Ectodermal cell (in vitro differentiated cells): ENCODE measurements at regions not wholly inside any gene's neighbourhood (a gene's known extent, or its start where the extent isn't known, plus 50 kb on each side); places are given as distances from the start of the nearest gene placed in this dataset.

Experiments used
- H3K27ac ChIP-seq: 2 replicates; pipeline ENCODE4 v1.7.0; 2013; ENCODE audit warnings: mild to moderate bottlenecking, low read depth, low read length; ENCODE audit not compliant: insufficient read depth, poor library complexity, severe bottlenecking
- H3K27me3 ChIP-seq: 2 replicates; pipeline ENCODE4 v1.7.0; 2013; ENCODE audit warnings: mild to moderate bottlenecking, low read length; ENCODE audit not compliant: insufficient read depth, control insufficient read depth, poor library complexity, severe bottlenecking
- H3K36me3 ChIP-seq: one replicate; pipeline ENCODE4 v1.7.0; 2013; ENCODE audit warnings: low read length; ENCODE audit not compliant: control insufficient read depth, insufficient read depth
- H3K4me1 ChIP-seq: one replicate; pipeline ENCODE4 v1.7.0; 2013; ENCODE audit warnings: low read length; ENCODE audit not compliant: control insufficient read depth, insufficient read depth
- H3K4me3 ChIP-seq: 2 replicates; pipeline ENCODE4 v1.7.0; 2013; ENCODE audit warnings: low read depth, low read length, control low read depth; ENCODE audit not compliant: insufficient read depth
- H3K9me3 ChIP-seq: 2 replicates; pipeline ENCODE4 v1.7.0; 2013; ENCODE audit warnings: mild to moderate bottlenecking, low read length, moderate library complexity; ENCODE audit not compliant: control insufficient read depth
- WGBS, 2 experiments: methylation state at CpG; one replicate each; pipeline ENCODE4 v1.1.7; 2013; ENCODE audit warnings: missing lambda C conversion rate in 2 of 2; 5-methylcytosine and 5-hydroxymethylcytosine counted together

DNA sequence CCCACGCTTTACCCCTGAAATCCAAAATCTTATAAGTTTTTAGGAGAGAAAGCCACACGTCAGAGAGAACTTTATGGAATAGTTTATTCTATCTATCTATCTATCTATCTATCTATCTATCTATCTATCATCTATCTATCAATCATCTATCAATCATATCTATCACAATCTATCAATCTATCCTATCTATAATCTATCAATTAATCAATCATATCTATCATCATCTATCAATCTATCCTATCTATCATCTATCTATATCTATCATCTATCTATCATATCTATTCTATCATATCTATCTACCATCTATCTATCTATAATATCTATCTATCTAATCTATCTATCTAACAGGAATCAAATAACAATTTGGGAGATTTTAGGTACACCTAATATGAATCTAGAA lies 115.1 kb downstream of the FGF9 start:
- Histone ChIP-seq H3K9me3 (no peaks in the 10 kb centered on the region), H3K4me3 (no peak overlapping the region), H3K27ac (no peak overlapping the region), H3K4me1 (no peaks in the 10 kb centered on the region), H3K27me3 (no peaks in the 10 kb centered on the region), H3K36me3 (no peaks in the 10 kb centered on the region)
- WGBS, 2 experiments = 71 to 87% methylated on average over 1 to 2 of the region's 2 CpGs

DNA sequence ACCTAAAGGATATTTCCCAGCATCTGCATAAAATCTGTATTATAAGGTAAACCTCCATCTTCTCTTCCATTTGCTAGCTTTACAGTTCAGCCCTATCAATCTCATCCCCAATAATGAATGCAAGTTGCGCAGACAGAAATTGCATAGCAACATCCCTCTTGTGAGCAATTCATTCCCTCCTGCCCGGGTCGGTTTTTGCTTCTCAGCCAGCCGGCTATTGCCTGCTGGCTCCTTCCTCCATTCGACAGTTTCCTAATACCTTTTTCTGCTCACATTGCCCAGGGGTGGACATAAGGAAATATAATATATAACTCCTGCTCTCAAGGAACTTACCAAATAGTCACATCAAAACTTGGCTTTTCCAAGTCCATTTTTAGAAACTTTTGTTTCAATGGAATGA lies 125.2 kb downstream of the FGF9 start:
- no peaks in the 10 kb centered on the region for H3K27me3 ChIP-seq
- H3K4me1 ChIP-seq = no peaks in the 10 kb centered on the region
- H3K9me3 ChIP-seq = no peaks in the 10 kb centered on the region
- H3K36me3 ChIP-seq = no peaks in the 10 kb centered on the region
- H3K4me3 ChIP-seq = no peak overlapping the region
- H3K27ac ChIP-seq = no peak overlapping the region
- WGBS, 2 experiments = 93 to 97% methylated on average over 5 of the region's 5 CpGs

- Histone ChIP-seq H3K27me3 (no peaks in the 10 kb centered on the region), H3K9me3 (no peaks in the 10 kb centered on the region), H3K27ac (no peak overlapping the region), H3K4me1 (no peaks in the 10 kb centered on the region), H3K4me3 (no peak overlapping the region), H3K36me3 (no peaks in the 10 kb centered on the region)
- 77 to 80% methylated on average over 8 to 11 of the region's 11 CpGs for whole genome bisulfite sequencing, 2 experiments
Observed at GRCh38 chr13:21796775-21797514, 126.1 kb downstream of the FGF9 start.

DNA sequence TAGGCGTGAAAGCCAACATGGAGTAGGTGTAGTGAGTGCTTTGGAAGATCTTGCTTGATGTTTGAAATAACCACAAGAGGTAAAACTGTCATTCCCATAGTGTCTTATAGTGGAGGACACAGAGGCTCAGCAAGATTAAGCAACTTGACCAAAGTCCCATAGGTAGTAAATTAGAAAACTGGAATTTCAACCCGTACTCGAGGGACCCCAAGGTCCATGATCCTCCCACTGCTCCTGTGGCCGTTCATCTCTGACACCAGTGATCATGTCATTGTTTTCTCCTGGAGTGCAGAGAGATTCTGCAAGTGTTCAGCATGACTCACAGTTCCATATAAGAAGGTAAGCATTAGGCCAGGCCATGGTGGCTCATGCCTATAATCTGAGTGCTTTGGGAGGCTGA lies 126.9 kb downstream of the FGF9 start:
- no peaks in the 10 kb centered on the region for H3K4me1 ChIP-seq
- no peaks in the 10 kb centered on the region for H3K27me3 ChIP-seq
- 82 to 85% methylated on average over 4 of the region's 4 CpGs for WGBS, 2 experiments
- H3K4me3 ChIP-seq = no peak overlapping the region
- no peaks in the 10 kb centered on the region for H3K36me3 ChIP-seq
- H3K9me3 ChIP-seq = no peaks in the 10 kb centered on the region
- no peak overlapping the region for H3K27ac ChIP-seq

DNA sequence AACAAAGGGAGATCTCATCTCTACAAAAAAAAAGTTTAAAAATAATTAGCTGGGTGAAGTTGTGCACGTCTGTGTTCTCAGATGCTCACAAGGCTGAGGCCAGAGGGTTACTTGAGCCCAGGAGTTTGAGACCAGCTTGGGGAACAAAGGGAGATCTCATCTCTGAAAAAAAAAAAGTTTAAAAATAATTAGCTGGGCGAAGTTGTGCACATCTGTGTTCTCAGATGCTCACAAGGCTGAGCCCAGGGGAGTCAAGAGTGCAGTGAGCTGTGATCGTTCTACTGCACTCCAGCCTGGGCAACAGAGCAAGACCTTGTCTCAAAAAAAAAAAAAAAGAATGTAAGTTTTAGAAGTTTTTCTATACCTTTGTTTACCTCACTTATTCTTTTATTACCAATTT lies 127.3 kb downstream of the FGF9 start:
- no peak overlapping the region for H3K4me3 ChIP-seq
- H3K27me3 ChIP-seq = no peaks in the 10 kb centered on the region
- H3K9me3 ChIP-seq = no peaks in the 10 kb centered on the region
- H3K27ac ChIP-seq = no peak overlapping the region
- 92 to 95% methylated on average over 3 of the region's 3 CpGs for WGBS, 2 experiments
- H3K4me1 ChIP-seq = no peaks in the 10 kb centered on the region
- H3K36me3 ChIP-seq = no peaks in the 10 kb centered on the region

- no peaks in the 10 kb centered on the region for H3K27me3 ChIP-seq
- no peak overlapping the region for H3K4me3 ChIP-seq
- WGBS, 2 experiments = 93 to 96% methylated on average over 3 of the region's 3 CpGs
- no peaks in the 10 kb centered on the region for H3K9me3 ChIP-seq
- no peaks in the 10 kb centered on the region for H3K36me3 ChIP-seq
- H3K4me1 ChIP-seq = no peaks in the 10 kb centered on the region
- H3K27ac ChIP-seq = no peak overlapping the region
Observed at GRCh38 chr13:21799671-21800070, 128.8 kb downstream of the FGF9 start.

DNA sequence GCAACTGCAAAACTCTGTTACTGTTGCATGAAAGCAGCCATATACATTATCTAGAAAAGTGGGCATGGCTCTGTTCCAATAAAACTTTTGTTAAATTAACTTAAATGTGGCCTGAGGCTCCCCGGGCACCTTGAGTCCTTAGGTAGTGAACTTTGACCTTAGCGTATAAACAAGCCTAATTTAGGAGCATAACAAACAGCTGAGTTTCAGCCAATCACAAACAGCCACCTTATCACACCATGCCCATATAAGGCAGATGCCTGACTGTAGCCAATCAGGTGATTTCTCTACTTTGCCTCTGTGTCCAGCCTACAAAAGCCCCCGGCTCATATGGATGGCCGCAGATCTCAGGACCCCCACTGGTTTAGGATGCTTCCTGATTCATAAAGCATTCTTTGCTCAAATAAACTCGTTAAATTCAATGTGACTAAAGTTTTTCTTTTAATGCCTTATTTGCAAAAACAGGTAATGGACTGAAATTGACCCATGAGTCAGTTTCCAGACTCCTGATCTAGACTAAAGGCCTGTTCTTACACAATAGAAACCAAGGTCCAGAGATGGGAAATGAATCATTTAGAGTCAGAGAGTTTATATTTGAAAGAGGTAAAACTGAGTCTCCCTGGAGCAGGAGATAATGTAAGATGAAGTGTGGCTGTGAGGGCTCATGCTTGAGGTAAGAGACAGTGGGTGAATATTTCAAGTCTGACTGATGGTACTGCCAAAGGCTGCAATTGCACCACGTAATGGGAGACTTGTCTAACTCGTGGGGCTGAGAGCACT lies 130.2 kb downstream of the FGF9 start:
- Histone ChIP-seq H3K4me3 (no peak overlapping the region), H3K27me3 (no peaks in the 10 kb centered on the region), H3K36me3 (no peaks in the 10 kb centered on the region), H3K9me3 (no peaks in the 10 kb centered on the region), H3K4me1 (no peaks in the 10 kb centered on the region), H3K27ac (no peak overlapping the region)
- 94 to 95% methylated on average over 7 of the region's 7 CpGs for WGBS, 2 experiments

DNA sequence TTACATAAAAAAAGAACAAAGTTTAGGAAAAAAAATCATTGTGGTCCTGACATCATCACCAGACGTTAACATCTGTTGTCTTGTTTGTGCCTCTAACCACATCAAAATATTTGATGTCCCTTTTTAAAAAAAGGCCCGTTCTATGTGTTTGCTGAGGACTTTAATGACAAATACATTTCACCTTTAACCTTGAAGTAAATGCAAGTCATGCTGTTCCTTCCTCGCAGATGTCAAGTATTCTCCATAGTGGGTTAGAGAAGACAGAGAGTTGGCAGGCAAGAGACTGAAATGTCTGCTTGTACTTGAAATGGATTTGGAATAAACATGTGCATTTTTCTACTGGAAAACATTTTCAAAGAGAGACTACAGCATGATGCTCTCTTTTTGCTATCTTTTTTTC lies 134.9 kb downstream of the FGF9 start:
- 89 to 95% methylated on average over 3 of the region's 3 CpGs for WGBS, 2 experiments
- H3K4me3 ChIP-seq = no peak overlapping the region
- H3K4me1 ChIP-seq = no peaks in the 10 kb centered on the region

DNA sequence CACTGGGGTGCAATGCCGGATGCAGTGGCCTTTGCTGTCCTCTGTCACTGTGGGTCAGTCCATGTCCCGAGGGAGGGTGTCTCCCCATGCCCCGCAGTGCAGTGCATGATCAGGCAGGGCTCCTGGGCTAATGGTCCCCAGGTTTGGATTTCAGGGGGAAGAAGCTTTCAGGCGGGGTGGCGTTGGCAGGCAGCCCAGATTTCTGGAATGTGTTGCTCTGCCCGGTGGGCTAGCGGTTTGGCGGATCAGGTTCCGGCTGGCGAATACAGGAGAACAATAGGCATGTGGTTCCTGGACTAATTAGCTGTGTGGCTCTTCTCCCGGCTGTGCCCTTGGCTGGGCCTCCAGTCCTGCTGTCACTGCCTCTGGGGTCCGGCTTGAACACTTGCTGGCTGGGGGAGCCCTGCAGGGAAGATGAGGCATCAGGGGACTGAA lies 141.3 kb downstream of the FGF9 start:
- H3K9me3 ChIP-seq = no peaks in the 10 kb centered on the region
- no peaks in the 10 kb centered on the region for H3K36me3 ChIP-seq
- H3K4me1 ChIP-seq = peaks cover 4% of the 10 kb centered on the region
- WGBS, 2 experiments = 84 to 87% methylated on average over 12 of the region's 12 CpGs
- no peak overlapping the region for H3K27ac ChIP-seq
- H3K4me3 ChIP-seq = no peak overlapping the region
- no peaks in the 10 kb centered on the region for H3K27me3 ChIP-seq

More for the DNA sequence above, 134.9 kb downstream of the FGF9 start:
- H3K36me3 ChIP-seq = no peaks in the 10 kb centered on the region
- H3K9me3 ChIP-seq = no peaks in the 10 kb centered on the region
- no peak overlapping the region for H3K27ac ChIP-seq
- no peaks in the 10 kb centered on the region for H3K27me3 ChIP-seq

DNA sequence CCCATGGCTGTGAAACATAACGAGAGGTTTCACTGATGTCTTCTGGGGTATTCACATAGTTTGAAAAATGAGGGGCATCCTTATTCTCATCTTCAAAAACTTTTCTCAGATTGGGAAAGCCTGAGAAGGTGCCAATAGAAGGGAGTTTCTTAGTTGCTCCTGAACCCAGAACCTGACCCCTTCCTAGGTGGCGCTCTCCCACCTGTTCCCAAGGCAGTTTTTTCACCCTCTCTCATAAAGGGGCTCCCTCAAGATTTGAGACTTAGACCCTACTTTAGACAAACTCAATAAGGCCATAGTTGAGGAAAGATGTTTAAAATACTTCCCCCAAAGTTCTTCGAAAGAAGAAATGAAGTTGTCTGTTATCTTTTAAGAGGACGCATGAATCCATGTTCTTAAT lies 142.2 kb downstream of the FGF9 start:
- peaks cover 4% of the 10 kb centered on the region for H3K4me1 ChIP-seq
- H3K27me3 ChIP-seq = no peaks in the 10 kb centered on the region
- H3K27ac ChIP-seq = no peak overlapping the region
- no peaks in the 10 kb centered on the region for H3K9me3 ChIP-seq
- WGBS, 2 experiments = 89 to 94% methylated on average over 4 of the region's 4 CpGs
- H3K4me3 ChIP-seq = no peak overlapping the region
- no peaks in the 10 kb centered on the region for H3K36me3 ChIP-seq
